GM21723 (cell line): ENCODE measurements at regions not wholly inside any gene's neighbourhood (a gene's known extent, or its start where the extent isn't known, plus 50 kb on each side); places are given as distances from the start of the nearest gene placed in this dataset.

Experiments
- ATAC-seq: cut with Tn5 transposase; IDR thresholded peaks from one replicate; pipeline ENCODE4 v1.9.1; 2021; ENCODE audit warnings: mild to moderate bottlenecking, moderate library complexity; ENCODE audit not compliant: unreplicated experiment

DNA sequence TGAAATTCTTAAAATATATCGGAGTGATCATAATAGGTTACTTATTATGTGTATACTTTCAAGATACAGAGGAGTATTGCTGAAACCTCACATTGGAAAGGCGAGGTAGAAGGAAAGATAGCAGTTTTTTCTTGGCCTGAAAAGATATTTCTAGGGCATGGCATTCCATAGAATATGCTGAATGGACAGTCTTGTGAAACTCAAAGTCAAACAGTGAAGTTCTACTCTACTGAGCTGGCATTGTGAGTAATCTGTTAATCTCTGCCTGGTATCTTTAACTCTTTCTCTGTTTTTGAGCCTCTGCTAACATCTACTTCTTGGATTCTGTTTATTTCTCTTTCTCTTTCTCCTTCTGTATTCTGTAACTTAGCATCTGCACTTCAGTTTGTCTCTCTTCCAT, 176.3 kb upstream of the ZBTB20 start:
- no peak for ATAC-seq

DNA sequence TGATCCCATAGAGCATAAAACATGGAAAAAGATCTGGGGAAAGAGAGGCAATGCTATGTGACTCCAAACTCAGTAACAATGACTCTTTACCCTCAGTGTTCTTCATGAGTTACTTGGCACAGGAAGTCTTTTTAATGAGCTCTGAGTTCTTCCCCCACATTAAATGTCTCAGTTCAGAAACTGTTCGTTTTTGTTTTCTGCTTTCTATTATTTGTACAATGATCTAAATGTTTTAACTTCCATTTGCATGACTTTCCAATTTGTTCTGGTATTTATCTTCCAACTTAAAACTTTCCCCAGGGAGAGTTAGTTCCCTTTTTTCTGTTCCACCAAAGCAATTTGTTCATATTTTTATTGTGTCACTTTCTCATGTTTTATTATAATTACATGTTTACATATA, 177.0 kb upstream of the ZBTB20 start:
- no peak for ATAC-seq

DNA sequence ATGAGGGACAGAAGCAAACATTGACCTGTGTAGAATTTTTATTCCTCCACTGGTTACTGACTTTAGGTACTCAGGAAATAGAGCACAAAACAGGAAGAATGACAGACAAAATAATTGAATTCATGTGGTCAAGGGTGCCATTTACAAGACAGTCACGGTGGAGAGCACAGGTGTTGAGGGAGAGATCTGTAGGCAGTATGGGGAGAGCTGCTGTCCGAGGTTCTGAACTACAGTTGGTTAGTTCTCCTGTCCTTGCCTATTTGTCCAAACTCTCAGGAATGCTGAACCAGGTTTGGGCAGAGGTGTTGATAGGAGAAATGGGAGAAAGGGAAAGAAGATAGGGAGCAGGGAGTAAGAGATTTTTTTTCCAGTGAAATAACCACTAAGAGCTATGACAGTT, 178.5 kb upstream of the ZBTB20 start:
- peak; percentile 54 for ATAC-seq

DNA sequence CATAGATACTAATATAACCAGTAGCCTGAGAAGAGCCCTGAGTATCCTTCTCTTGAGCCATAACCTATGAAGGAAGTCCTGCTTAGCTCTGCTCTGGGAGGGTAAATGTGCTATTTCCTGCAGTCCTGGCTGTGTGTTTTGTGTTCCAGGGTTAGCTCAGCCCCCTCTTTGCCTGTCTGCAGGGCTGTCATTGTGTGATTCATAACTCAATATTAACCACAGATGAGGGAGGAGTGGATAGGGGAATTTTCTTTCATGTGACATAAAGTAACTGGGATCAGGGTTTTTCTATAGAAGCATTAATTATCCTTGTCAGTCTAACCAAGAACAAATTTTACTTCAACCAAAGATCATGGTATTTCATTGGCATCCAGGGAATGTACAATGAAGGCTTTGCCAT, 183.3 kb upstream of the ZBTB20 start:
- ATAC-seq: no peak

DNA sequence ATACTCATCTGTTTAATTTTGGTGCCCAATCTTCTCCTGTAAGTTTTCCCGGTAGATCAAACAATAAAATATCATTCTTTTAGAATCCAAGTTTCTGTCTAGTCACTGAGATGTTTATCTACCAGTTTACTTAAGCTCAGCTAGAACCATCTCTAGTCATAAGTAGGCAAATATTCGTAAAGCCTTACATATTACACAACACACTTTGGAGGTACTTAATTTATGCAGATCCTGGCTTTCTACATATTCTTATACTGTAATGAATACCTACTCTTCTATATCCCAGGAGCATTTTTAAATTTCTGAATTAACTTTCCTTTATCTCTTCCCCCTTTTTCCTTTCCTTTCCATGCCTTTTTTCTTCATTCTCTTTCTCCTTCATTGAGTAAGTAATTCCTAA, 185.9 kb upstream of the ZBTB20 start:
- no peak for ATAC-seq

DNA sequence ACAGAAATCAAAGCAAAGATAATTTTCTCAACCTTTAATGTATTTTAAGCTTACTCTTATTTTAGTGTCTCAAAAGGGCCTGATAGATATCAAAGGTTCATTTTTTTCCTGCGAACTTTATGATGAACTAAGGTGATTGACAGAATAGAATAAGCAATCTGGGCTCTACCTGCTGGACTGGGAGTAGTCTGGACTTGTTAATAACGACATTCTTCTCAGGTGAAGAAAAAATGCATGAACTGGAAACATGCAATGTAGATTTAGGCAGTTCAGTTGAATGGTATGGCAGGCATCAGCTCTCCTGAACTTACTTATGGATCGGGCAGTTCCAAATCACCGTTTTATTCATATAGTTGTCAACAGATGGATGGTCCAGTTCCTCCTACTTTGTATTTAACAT, 189.7 kb upstream of the ZBTB20 start:
- no peak for ATAC-seq

DNA sequence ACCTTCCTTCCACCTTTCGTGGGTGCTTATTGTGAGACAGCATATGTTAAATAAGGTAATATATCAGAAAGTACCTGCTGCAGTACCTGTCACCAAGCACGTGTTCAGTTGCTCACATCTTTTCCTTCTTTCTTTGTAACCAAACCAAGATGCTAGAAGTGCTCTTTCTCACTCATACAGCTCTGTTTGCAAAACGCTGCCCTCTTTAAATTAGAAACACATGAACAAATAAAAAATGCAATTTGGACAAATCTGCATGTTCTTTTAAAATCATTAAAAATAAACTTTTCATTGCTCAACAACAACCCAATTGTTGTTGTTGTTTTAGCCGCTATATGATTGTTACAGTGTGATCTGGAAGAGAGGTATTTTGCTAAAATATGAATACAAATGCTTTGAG, 193.5 kb upstream of the ZBTB20 start:
- ATAC-seq: no peak

DNA sequence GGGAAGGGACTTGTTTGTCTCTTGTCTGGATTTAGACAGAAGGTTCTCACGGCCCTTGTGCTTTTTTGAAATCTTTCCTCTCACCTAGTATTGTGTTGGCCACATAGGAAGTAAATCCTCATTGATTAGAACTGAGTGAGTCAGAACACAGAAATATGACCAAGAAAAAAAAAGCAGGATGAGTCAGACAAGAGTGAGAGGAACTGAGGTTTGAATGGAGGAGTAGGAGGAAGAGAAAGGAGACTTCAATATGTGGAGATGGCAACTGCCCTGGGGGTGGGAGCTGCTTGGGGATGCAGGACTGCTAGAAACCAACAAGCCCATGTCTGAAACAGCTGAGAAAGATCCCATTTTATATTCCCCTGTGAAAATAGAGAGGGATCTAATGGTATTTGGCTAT, 194.1 kb upstream of the ZBTB20 start:
- no peak for ATAC-seq

DNA sequence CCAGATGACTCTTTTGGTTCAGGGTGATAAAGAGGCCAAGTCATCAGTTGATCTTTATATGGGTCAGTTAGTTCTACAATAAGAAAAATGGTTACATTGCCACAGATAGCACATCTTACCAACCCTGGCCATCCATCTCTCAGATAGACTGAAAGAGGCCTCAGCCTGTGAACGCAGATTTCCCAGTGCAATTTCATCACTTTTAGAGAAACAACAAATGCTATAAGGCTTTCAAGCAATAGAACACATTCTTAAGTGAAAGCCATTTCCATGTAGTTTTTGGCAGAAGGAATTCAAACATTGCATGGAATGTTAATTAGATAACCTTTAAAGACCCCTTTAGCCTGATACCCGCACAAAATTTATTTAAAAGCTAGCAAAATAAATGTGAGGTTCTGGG, 200.6 kb upstream of the ZBTB20 start:
- no peak for ATAC-seq

DNA sequence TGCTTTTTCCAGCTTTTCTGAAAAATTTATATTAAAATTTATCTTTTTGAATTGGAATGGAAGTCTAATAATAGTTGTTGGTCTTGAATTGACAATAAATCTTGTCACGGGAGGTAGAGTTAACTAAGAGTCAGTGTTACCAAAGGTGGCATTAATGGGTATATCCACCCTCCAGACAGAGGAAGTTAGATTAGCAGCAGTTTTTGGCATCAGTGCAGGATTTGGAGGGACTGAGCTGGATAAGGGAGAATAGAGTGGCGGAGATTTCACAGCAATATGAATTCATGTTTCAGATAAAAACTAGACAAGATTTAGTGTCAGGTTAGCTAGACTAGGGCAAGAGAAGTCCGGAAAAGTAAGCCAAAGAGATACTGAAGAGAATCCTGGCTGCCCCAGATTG, 201.3 kb upstream of the ZBTB20 start:
- no peak for ATAC-seq

DNA sequence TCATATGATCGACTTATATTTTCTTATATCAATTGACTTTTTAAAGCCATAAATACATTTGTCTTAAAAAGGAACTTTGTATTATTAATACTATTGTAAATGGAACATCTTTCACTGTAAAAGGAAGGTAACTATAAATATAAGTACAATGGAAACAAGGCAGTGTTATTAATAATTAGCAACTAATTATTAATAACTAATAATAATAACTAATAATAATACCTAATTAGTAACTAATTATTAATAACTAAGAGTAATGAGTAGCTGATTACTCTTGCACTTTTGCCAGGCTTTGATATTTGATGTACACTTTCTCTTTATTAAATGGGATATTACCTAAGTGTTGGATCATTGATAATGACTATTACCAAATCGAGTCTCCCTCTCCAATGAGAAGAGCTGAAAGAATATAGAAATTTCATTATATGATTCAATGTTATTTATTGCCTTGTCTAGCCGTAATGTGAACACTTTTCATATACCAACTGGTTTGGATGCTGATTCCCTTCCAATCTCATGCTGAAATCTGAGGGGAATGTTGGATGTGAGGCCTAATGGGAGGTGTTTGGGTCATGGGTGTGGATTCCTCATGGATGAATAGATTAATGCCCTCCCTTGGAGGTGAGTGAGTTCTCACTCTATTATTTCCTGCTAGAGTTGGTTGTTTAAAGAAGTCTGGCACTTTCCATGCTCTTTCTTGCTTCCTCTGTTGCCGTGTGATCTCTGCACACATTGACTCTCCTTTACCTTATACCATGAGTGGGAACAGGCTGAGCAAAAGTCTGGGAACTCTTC, 202.1 kb upstream of the ZBTB20 start:
- ATAC-seq: no peak

DNA sequence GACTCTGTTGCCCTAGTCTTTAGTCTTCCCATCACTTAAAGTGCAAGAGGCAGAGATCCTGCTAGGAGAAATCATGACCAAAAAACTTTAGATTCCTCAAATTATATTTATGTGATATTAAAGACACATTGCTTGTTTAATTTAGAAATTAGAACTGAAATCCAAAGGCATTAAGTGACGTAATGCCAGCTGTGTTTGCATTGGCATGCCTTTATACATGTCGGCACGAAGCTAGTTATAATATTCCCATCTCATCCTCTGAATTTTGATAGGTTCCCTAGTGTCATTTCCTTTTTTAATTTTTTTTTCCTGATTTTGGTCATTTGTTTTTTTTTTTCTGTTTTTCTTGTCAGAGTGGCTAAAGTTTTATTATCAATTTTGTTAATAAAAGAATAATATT, 203.5 kb upstream of the ZBTB20 start:
- ATAC-seq: no peak

DNA sequence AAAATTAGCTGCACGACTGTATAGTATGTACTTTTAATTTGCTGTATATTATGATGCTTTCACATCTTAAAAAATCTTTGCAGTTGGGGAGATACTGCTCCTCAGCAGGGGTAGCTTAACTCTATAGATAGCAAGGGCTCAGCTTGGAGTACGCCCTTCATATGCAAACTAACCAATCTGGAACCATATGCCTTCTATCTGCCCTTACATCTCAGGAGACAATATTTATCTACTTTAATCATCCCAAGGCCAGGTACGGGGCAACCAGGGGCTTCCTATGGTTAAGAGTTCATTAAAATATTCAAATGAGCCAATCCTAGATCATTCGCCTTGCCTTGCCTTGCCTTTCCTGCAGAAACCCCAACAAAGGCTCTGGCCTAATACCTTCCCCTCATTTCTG, 204.1 kb upstream of the ZBTB20 start:
- no peak for ATAC-seq

DNA sequence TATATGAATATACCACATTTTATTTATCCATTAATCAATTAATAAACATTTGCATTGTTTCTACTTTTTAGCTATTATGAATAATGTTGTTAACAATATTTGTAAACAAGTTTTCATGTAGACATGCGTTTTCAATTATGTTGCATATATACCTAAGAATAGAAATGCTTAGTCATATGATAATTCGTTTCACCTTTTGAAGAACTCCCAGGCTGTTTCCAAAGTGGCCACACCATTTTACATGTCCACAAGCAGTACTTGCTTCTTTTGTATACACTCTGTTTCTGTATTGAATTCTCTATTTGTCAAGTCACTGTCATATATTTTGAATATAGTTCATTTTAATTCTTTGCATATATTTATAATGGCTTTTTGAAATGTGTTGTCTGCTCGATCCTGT, 206.9 kb upstream of the ZBTB20 start:
- ATAC-seq: no peak

DNA sequence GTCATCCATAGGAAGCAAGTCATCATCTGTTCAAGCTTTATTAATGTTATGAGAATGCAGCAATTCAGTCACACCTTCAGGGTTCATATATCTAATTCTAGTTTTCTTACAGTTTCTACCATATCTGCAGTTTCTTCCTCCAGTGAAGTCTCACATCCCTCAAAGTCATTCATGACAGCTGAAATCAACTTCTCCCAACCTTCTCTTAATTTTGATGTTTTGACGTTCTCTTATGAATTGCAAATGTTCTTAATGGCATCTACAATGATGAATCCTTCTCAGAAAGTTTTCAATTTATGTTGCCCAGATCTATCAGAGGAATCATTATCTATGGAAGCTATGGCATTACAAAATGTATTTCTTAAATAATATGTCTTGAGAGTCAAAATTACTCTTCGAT, 210.4 kb upstream of the ZBTB20 start:
- ATAC-seq: no peak

DNA sequence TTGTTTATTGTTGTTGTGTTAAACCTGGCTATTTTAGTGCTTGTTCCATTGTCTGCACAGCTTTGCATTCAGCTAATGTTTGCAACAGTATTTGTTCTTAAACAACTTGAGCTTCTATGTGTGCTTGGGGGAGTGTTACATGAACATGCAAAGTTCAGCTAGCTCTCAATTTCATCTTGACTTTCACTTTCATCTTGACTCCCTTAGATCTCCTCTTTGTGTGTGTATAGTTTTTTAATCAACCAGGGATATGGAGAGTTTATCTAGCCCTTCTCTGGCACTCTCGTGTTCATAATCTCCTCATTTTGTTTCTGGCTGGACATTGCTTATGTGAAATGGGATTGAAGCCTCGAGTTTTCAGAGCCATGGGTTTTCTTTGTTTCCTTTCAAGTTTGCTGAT, 212.4 kb upstream of the ZBTB20 start:
- peak; percentile 98 for ATAC-seq

DNA sequence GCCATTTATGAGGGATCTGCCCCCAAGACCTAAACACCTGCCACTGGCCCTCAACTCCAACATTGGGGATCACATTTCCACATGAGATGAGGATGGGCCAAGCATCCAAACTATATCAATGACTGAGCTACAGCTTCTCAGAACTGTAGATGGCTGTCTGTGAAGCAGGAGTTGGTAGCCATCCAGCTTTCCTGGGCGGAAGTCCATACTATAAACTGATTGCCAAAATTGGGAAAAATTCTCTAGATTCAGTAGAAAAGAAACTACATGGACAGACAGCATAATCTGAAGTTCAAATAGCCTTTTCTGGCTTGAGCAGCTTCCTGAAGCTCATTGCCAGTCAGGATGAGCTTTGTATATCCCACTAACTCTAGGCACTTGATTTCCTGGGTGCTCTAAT, 214.7 kb upstream of the ZBTB20 start:
- no peak for ATAC-seq

DNA sequence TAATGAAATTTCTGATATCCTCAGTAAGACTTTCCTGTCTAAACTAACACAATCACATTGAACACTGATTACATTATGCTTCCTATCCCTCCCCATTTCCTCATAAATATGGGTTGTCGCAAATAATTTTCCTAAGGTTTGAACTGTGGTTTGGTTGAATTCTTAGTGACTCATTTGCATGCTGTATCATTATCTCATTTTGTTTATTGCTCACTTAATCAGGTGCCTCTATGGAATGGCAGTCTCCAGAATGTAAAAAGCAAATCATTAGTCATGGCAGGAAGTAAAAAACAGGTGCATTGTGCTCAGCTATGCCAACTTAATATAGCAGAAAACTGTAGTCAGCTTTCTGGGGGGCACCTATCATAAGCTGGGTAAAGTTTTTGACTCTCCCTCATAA, 216.0 kb upstream of the ZBTB20 start:
- no peak for ATAC-seq

DNA sequence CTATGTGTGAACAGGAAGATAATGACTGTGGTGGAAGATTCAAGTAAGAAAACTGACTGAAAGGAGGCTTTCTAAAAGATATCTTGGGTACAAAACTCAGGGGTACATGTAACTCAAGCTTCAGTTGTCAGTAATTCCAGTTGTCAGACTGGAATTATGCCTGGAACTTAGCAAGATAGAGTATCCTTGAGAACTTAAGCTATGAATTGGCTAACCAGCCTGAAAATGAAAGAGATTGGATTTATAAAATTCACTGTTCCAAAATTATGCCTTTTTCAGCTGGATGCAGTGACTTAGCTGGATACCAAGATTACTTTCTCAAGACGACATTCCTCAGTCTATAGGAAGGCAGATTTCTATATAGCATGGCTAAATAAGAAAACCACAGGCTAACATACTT, 221.9 kb upstream of the ZBTB20 start:
- ATAC-seq: no peak

DNA sequence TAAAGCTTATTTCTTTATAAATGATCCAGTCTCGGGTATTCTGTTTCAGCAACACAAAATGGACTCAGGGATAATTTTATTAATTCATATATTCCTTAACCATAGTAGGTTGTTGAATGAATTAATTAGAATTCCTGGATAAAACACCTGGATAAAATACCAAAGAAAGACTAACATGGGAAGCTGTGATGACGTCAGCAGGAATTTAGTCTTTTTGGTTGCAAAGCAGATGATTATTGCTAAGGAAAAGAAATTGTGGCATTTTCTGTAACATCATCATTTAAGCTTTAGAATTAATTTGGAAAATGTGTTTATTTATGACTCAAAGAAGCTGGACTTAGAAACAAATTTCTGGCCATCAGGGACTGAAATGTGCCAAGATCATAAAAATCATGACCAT, 228.3 kb upstream of the ZBTB20 start:
- no peak for ATAC-seq

DNA sequence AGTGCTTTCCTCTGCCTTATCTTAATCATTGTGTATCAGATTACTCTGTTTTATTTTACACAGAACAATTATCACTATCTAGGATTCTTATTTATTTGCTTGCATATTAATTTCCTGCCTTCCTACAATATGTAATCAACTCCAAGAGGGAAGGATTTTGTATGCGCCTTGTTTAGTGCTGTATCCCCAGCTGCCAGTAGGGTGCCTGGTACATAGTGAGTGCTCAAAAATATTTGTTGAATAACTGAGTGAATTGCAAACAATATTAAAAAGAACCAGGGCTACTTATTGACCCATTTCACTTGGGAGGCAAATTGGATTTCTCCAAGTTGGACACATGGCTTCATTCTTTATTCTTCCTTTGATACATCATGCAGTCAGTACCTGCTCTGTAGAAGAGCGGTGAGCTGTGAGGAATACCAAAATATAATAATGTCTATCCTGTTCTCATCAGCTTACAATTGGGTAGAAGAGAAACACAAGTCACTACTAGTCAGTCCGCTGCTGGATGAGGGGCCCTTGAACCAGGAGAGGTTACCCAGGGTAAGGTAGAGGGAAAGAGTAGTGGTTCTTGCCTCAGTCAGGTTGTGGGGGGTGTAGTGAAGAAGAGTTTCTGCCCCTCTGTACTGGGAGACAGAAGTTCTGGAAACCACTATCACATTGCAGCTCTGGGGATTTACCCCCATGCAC, 233.9 kb upstream of the ZBTB20 start:
- no peak for ATAC-seq

DNA sequence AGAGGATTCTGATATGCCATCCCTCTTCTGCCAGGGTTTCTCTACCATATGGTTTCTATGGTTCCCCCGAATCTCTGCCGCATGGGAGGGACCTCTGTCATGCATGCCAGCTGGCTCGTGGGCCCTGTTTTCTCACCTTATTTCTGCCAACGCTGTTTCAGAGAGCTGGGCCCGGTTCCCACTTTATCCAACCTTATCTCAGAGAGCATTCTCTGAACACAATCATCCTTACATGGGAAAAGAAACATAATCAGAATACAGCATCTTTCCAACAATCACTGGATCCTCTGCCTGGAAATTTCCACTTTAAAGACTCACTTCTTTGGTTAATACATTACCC, 234.5 kb upstream of the ZBTB20 start:
- no peak for ATAC-seq

DNA sequence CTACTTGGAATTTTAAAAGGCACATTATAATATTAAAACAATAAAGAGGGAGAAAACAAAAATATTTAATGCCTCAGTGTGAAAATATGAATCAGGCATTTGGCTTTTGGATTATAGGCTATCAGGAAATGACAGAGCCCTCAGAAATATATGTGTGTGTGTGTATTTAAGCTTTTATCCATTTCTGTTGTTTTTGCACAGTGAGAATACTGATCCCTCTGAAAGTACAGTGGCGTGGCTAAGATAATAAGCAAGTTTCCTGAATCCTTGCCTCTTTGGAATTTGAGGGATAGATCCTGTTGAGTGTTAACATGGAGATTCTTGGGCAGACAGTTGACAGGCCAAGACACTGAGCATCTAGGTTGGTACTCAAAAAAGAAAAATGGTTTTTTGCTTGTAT, 234.8 kb upstream of the ZBTB20 start:
- ATAC-seq: no peak
